ENCODE measurements at regions not wholly inside any gene's neighbourhood (a gene's known extent, or its start where the extent isn't known, plus 50 kb on each side); places are given as distances from the start of the nearest gene placed in this dataset.

DNA sequence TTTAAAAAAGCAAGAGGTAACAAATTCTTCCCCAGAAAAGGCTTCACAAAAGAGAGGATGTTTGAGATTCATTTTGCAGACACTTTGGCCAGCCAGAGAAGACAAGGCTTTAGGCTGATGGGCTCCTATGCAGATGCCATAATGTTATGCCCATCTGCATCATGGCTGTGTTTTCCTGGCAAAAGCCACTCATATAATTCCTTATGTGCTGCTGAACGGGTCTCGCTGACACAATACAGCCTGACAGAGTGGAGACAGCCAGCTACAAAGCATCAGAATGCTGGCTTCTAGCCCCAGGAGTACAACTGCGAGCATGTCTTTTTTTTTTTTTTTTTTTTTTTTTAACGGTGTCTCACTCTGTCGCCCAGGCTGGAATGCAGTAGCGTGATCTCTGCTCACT, 1157.4 kb upstream of the AUTS2 start:
- TF ChIP-seq, protein P1, sequence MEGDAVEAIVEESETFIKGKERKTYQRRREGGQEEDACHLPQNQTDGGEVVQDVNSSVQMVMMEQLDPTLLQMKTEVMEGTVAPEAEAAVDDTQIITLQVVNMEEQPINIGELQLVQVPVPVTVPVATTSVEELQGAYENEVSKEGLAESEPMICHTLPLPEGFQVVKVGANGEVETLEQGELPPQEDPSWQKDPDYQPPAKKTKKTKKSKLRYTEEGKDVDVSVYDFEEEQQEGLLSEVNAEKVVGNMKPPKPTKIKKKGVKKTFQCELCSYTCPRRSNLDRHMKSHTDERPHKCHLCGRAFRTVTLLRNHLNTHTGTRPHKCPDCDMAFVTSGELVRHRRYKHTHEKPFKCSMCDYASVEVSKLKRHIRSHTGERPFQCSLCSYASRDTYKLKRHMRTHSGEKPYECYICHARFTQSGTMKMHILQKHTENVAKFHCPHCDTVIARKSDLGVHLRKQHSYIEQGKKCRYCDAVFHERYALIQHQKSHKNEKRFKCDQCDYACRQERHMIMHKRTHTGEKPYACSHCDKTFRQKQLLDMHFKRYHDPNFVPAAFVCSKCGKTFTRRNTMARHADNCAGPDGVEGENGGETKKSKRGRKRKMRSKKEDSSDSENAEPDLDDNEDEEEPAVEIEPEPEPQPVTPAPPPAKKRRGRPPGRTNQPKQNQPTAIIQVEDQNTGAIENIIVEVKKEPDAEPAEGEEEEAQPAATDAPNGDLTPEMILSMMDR (IDR thresholded peaks at IDR 0.05; ENCODE audit: borderline replicate concordance, extremely low read depth, low read length, poor library complexity, severe bottlenecking) = no peak
- TF ChIP-seq EZH2 (IDR thresholded peaks at IDR 0.05; ENCODE audit: borderline replicate concordance, low read depth, low read length, severe bottlenecking) = no peak

Measured in DND-41 (cell line).